HCEC 1CT (cell line): ENCODE measurements at regions not wholly inside any gene's neighbourhood (a gene's known extent, or its start where the extent isn't known, plus 50 kb on each side); places are given as distances from the start of the nearest gene placed in this dataset.
"Not testable (repeated sequence)": the region's sequence is repeated elsewhere in the genome, so short reads cannot be mapped to it uniquely, and the experiment has no call there.

Source experiments
- DNase-seq: peaks from one replicate; pipeline ENCODE4 v3.0.0-alpha.2; 2017

- no peak for DNase-seq
Observed at GRCh38 chr4:26217961-26218676, 102.7 kb upstream of the RBPJ start.

DNA sequence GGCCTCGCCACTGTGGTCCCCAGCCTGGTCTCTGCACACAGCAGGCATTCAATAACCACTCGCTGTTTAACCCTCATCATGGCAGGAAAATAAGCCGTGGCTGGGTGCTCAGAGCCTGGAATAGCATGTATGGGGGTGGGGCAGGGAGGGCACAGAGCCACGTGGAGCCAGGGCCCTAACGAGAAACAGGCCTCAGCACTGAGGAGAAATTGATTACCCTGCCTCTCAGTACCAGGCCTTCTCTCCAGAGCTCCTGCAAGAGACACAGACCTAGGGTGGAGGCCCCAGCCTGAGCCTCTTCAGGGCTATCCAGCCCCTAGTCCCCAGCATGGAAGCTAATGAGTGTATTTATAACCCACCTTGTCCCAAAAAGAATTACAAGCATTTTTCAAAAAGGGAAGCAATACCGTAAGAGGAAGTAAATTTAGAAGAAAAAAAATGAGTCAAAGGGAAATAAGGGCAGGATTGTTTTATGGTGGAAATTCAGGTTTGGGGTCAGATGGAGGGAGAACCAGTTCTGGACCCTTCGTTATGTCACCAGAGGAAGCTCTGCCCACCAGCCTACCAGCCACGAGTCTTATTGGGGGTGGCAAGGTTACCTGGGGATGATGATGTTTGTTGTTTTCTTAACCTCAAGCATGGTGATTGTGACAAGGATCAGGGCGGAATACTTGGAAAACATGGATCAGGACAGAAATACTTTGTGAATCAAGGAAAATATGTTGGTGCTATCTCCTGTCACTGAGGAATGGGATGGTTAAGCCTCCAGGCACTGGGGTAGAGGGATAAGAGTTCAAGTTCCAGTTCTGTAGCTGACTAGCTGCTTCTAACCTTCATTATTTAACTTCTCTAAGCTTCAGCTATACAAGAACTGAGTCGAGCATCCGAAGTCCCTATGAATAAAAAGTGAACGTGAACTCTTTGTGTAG lies 101.9 kb upstream of the RBPJ start:
- DNase-seq = no peak

DNA sequence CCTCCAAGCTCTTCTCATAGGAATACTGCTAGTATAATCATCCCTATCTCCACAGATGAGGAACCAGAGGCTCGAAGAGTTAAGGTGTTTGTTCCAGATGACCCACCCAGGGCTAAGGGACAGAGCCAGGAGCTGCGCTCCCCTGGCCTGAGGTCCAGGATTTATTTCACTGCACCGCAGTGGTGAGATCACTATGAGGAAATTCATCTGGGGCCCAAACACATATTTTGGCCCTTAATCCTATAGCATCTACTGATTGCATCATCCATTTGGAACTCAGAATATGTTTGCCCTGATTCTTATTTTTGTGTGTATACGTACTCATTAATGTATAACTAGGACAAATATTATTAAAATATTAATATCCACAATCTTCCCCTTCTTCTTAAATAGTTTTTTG lies 100.1 kb upstream of the RBPJ start:
- DNase-seq = peak; percentile 82

DNA sequence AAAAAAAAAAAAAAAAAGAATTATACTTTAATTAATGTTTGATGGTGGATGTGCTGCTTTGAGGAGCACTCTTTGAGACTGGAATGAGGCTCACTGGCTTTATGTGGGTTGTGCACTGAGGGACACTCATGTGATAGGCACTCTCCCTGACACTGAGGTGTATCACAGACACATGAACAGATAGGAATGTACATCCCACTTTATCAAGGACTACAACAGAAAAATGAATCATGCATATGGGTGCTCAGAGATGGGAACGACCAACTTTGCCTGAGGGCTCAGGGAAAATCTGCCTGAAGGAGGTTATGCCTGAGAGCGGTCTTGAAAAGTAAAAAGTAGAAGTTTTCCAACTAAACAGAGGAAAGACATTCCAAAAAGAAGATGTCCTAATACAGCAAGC lies 97.7 kb upstream of the RBPJ start:
- peak; percentile 50 for DNase-seq

GRCh38 chr4:26226629-26227376 lies 94.0 kb upstream of the RBPJ start:
- DNase-seq = no peak

DNA sequence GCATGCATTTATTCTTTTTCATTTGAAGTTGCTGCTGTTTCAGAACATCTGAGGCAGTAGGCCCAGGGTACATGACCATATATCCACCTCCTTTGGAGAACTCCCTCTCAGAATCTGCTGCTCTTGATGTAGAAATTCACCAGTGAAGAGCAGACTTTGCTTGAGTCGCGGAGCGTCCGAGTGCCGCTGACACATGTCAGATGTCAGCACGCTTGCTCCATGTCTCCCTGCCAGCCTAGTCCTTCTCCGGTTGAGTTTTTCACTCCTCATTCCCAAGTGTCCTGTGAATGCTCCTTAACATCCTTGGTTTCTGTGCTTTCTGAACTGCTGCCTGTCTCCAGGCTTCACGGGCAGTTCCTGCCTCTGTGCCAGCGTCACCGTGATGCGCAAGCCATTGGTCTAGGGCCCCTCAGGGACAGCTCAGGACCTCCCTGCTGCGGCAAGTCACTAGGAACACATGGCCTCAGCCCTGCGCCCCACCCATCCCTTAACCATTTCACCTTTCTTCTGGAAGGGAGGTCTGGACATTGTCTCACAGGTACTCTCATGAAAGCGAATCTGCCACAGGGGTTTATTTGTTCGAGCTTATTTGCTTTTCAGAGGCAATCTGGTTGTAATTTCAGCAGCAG lies 93.1 kb upstream of the RBPJ start:
- DNase-seq = no peak

DNA sequence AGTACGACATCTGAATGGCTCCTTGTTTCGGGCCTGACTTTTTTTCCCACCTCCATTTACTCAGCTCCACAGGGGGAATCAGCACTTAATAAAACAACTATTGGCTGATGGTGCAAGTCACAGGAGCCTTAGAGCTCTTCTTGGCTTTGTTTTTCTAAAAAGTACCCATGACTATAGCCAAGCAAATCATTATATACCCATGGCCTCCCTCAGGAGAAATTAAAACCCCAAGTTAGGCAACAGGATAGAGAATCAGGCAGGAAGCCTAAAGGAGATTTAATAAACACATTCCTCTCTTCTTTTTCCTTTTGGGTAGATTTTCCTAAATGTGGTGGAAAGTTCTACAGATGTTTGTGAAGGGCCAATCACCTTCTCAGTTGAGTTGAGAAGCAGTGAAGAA lies 91.9 kb upstream of the RBPJ start:
- DNase-seq = no peak

- no peak for DNase-seq
Observed at GRCh38 chr4:26229974-26230373, 90.8 kb upstream of the RBPJ start.

DNA sequence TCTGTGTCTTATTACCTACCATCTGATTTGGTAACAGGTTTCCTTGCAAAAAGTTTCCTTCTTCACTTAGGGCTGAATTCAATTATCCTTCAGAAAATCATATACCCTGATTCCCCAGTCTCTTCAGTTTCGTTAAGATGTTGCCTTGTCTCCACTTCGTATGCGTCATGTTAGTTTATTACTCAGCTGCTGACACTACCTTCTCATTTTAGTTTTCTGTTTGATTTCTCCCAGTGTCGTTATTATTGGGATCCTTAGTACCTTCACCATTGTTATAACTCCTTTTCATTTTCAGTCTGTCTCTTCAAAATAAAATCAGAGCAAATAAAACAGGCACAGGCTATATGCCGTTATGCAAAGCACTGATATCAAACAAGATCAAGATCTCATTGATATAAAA lies 87.5 kb upstream of the RBPJ start:
- DNase-seq = no peak

DNA sequence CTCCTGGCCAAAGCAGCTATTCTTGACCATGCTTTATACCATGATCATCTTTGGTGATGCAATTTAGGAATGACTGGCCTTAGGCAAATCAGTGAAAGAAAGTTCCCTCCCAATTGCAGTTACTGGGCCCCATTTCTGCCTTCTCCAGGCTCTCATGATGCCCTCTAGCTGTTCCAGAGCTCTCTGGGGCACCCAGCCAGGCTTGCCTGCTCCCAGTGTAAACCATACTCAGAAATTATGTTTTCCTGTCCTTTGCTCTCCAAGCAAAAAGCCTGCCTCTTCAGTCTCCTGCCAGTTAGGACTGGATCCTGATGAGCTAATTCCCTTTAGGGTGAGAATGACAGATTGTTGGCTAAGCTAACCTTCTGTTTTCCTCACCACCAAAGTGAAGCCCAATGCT lies 85.3 kb upstream of the RBPJ start:
- peak; percentile 71 for DNase-seq

DNA sequence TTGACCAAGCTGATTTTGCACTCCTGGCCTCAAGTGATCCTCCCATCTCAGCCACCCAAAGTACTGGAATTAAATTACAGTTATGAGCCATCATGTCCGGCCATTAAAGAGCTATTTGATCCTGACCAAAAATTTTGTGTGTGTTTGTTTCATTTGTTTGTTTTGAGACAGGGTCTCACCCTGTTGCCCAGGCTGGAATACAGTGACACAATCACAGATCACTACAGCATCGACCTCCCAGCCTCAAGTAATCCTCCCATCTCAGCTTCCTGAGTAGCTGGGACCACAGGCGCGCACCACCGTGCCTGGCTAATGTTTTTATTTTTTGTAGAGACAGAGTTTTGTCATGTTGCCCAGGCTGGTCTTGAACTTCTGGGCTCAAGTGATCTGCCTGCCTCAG lies 82.9 kb upstream of the RBPJ start:
- no peak for DNase-seq

- DNase-seq = no peak
Observed at GRCh38 chr4:26238426-26238777, 82.4 kb upstream of the RBPJ start.

DNA sequence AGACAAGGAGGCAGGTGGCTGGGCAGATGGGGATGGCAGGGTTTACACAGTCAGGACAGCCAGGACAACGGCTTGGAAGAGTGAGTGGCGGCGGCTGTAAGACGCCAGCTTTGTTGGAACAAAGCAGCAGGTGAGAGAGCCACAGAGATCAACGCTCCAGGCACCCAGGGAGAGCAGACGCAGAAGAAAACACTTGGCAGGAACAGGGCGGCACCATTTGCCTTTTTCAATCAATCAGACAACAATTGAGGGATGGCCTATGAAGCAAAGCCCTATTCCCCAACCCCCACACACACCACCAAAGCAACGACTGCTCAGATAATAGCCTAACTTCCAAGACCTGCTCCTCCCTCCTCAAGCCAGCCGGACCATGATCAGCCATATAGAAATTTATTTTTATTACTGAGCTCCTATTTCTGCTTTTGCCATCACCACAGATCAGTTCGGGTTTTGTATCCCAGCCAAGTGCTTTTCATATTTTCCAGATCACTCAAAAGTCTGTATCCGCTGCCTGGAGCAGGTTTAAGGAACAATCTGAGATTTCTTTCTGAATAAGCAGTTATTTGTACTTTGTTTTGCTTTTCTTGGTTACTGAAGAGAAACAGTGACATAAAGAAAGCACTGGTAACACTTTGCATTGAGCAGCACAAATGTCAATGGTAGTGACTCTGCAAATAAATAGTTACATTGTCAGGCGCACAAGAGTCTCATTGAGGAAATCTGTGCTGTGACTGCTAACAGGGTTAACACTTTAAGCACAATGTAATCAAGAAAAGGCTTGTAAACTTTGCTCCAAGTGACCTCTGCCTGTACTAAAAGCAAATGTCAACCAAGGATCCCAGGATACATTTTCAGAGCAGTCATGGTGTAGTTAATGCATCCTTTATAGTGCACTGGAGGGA lies 81.8 kb upstream of the RBPJ start:
- peak; percentile 22 for DNase-seq

- no peak for DNase-seq
Observed at GRCh38 chr4:26239801-26240200, 81.0 kb upstream of the RBPJ start.

- no peak for DNase-seq
Observed at GRCh38 chr4:26241179-26241578, 79.6 kb upstream of the RBPJ start.

- peak; percentile 34 for DNase-seq
Observed at GRCh38 chr4:26242451-26242850, 78.4 kb upstream of the RBPJ start.

- DNase-seq = not testable (repeated sequence)
Observed at GRCh38 chr4:26244138-26244537, 76.7 kb upstream of the RBPJ start.

GRCh38 chr4:26248647-26249046 lies 72.2 kb upstream of the RBPJ start:
- DNase-seq = peak; percentile 56

DNA sequence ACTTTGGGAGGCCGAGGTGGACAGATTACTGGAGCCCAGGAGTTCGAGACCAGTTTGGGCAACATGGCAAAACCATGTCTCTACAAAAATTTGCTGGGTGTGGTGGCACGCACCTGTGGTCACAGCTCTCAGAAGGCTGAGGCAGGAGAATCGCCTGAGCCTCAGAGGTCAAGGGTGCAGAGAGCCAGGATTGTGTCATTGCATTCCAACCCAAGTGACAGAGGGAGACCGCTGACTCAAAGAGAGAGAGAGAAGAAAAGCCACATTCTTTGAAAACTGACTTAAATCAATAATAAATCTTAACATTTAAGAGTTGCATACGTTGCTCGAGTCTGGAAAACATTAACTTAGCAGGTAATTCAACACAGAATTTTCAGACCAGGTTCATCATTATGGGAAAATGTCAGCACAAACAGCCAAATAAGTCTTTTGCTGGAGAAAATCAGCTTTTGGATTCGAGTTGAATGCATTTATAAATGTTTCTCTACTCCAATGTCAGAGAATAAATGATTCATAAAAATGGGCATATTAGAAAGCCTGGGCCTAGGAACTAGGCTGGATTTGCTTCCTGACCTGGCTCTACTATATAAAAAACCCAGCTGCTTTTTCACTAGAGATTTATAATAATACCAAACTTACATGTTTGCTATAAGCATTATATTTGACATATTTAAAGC lies 68.3 kb upstream of the RBPJ start:
- DNase-seq = no peak

- no peak for DNase-seq
Observed at GRCh38 chr4:26253968-26254367, 66.8 kb upstream of the RBPJ start.

- no peak for DNase-seq
Observed at GRCh38 chr4:26255989-26256388, 64.8 kb upstream of the RBPJ start.
